Stimulated activated CD4-positive, alpha-beta T cell treated with anti-CD3 and anti-CD28 coated beads, Interleukin-12 subunit alpha, Interleukin-12 subunit beta, amount 100 ng/mL, for 48 hours (primary cell): ENCODE measurements at regions not wholly inside any gene's neighbourhood (a gene's known extent, or its start where the extent isn't known, plus 50 kb on each side); places are given as distances from the start of the nearest gene placed in this dataset.

Source experiments
- DNase-seq, 3 donors: peaks; one replicate each; pipeline ENCODE4 v3.0.0-alpha.2; 2020; ENCODE audit warnings: low read depth in 2 of 3, low spot score in 1 of 3

- no peak for DNase-seq
These were observed 490.8 kb downstream of the NPIPA7 start for GRCh38 chr16:16869746-16870145.

- DNase-seq, result no peak
These were observed 492.3 kb downstream of the NPIPA7 start for GRCh38 chr16:16871196-16871595.

GRCh38 chr16:16877061-16877460 is 498.1 kb downstream of the NPIPA7 start:
- DNase-seq, result no peak

- DNase-seq, result no peak
These were observed 500.8 kb downstream of the NPIPA7 start for GRCh38 chr16:16879567-16880251.

- DNase-seq, result no peak
These were observed 502.9 kb downstream of the NPIPA7 start for GRCh38 chr16:16881814-16882213.

- no peak for DNase-seq
These were observed 503.8 kb downstream of the NPIPA7 start for GRCh38 chr16:16882766-16883165.

- no peak for DNase-seq
These were observed 505.5 kb downstream of the NPIPA7 start for GRCh38 chr16:16884451-16884850.

- no peak for DNase-seq
These were observed 508.3 kb downstream of the NPIPA7 start for GRCh38 chr16:16887193-16887592.

- no peak for DNase-seq
These were observed 512.0 kb downstream of the NPIPA7 start for GRCh38 chr16:16890964-16891363.

- no peak for DNase-seq
These were observed 525.7 kb downstream of the NPIPA7 start for GRCh38 chr16:16904601-16905000.

GRCh38 chr16:16905850-16906249 is 526.9 kb downstream of the NPIPA7 start:
- no peak for DNase-seq

- no peak for DNase-seq
These were observed 528.1 kb downstream of the NPIPA7 start for GRCh38 chr16:16907089-16907488.

- no peak for DNase-seq
These were observed 529.1 kb downstream of the NPIPA7 start for GRCh38 chr16:16908077-16908476.

GRCh38 chr16:16909126-16909525 is 530.2 kb downstream of the NPIPA7 start:
- no peak for DNase-seq

- no peak for DNase-seq
These were observed 531.7 kb downstream of the NPIPA7 start for GRCh38 chr16:16910666-16911065.

- no peak for DNase-seq
These were observed 536.8 kb downstream of the NPIPA7 start for GRCh38 chr16:16915771-16916170.

GRCh38 chr16:16917191-16917785 is 538.3 kb downstream of the NPIPA7 start:
- no peak for DNase-seq

- DNase-seq, result no peak
These were observed 544.5 kb downstream of the NPIPA7 start for GRCh38 chr16:16923479-16923878.

GRCh38 chr16:16924613-16925012 is 545.7 kb downstream of the NPIPA7 start:
- no peak for DNase-seq

- DNase-seq, result no peak
These were observed 545.3 kb downstream of the XYLT1 start for GRCh38 chr16:16925432-16925831.

GRCh38 chr16:16928532-16929109 is 542.1 kb downstream of the XYLT1 start:
- DNase-seq, result no peak

- DNase-seq, result no peak
These were observed 540.3 kb downstream of the XYLT1 start for GRCh38 chr16:16930309-16931000.
